Astrocyte (in vitro differentiated cells and primary cell): ENCODE measurements at regions not wholly inside any gene's neighbourhood (a gene's known extent, or its start where the extent isn't known, plus 50 kb on each side); places are given as distances from the start of the nearest gene placed in this dataset.

Experiments
- DNase-seq: peaks from one replicate; pipeline ENCODE4 v3.0.0-alpha.2; 2010; ENCODE audit warnings: low read depth
- FAIRE-seq: peaks from 2 replicates; lab custom pipeline; 2011; peaks lifted over from hg19 to GRCh38; lab: Jason Lieb, UNC
- H2AFZ ChIP-seq: 2 replicates; pipeline ENCODE4 v1.6.0; 2012; ENCODE audit warnings: low read depth, low read length, inconsistent platforms
- H3K27ac ChIP-seq: 2 replicates; pipeline ENCODE4 v1.5.1; 2011; ENCODE audit warnings: low read depth, low read length, inconsistent platforms
- H3K27me3 ChIP-seq: 2 replicates; pipeline ENCODE4 v1.6.0; 2011; ENCODE audit warnings: low read length, inconsistent platforms; ENCODE audit not compliant: insufficient read depth
- H3K36me3 ChIP-seq: 2 replicates; pipeline ENCODE4 v1.5.1; 2011; ENCODE audit warnings: low read length, inconsistent platforms; ENCODE audit not compliant: insufficient read depth
- H3K4me1 ChIP-seq: 2 replicates; pipeline ENCODE4 v1.5.1; 2011; ENCODE audit warnings: low read length, inconsistent platforms; ENCODE audit not compliant: insufficient read depth
- H3K4me2 ChIP-seq: 2 replicates; pipeline ENCODE4 v1.6.0; 2012; ENCODE audit warnings: low read length, inconsistent platforms
- H3K4me3 ChIP-seq: 2 replicates; pipeline ENCODE4 v1.5.1; 2011; ENCODE audit warnings: low read depth, mild to moderate bottlenecking, low read length, inconsistent platforms; ENCODE audit not compliant: insufficient read depth
- H3K79me2 ChIP-seq: 2 replicates; pipeline ENCODE4 v1.6.0; 2012; ENCODE audit warnings: mild to moderate bottlenecking, low read length, inconsistent platforms; ENCODE audit not compliant: insufficient read depth
- H3K9ac ChIP-seq: 2 replicates; pipeline ENCODE4 v1.6.0; 2012; ENCODE audit warnings: mild to moderate bottlenecking, low read length, inconsistent platforms
- H3K9me3 ChIP-seq: 2 replicates; pipeline ENCODE4 v1.5.1; 2012; ENCODE audit warnings: low read depth, mild to moderate bottlenecking, low read length, inconsistent platforms; ENCODE audit not compliant: insufficient read depth
- H4K20me1 ChIP-seq: 2 replicates; pipeline ENCODE4 v1.6.0; 2012; ENCODE audit warnings: low read length, inconsistent platforms; ENCODE audit not compliant: insufficient read depth
- H3K27ac Mint-ChIP-seq: one replicate; pipeline ENCODE4 v1.8.0; 2021; ENCODE audit warnings: mild to moderate bottlenecking, mixed read lengths; ENCODE audit not compliant: unreplicated experiment
- H3K27me3 Mint-ChIP-seq: one replicate; pipeline ENCODE4 v1.8.0; 2021; ENCODE audit warnings: low read depth, mixed read lengths; ENCODE audit not compliant: unreplicated experiment
- H3K36me3 Mint-ChIP-seq: one replicate; pipeline ENCODE4 v1.8.0; 2021; ENCODE audit warnings: low read depth, mixed read lengths; ENCODE audit not compliant: unreplicated experiment
- H3K4me1 Mint-ChIP-seq: one replicate; pipeline ENCODE4 v1.8.0; 2021; ENCODE audit warnings: low read depth, mixed read lengths; ENCODE audit not compliant: unreplicated experiment
- H3K4me3 Mint-ChIP-seq: one replicate; pipeline ENCODE4 v1.8.0; 2021; ENCODE audit warnings: mild to moderate bottlenecking, moderate library complexity, mixed read lengths; ENCODE audit not compliant: unreplicated experiment
- H3K9me3 Mint-ChIP-seq: one replicate; pipeline ENCODE4 v1.8.0; 2021; ENCODE audit warnings: mild to moderate bottlenecking, mixed read lengths; ENCODE audit not compliant: unreplicated experiment
- CTCF ChIP-seq: IDR thresholded peaks from 2 replicates; pipeline ENCODE4 v1.5.1; 2011; ENCODE audit warnings: low read depth, mild to moderate bottlenecking, inconsistent platforms, low read length, moderate library complexity; ENCODE audit not compliant: insufficient read depth
- EZH2 ChIP-seq: IDR thresholded peaks from 2 replicates; pipeline ENCODE4 v1.6.1; 2012; ENCODE audit warnings: mild to moderate bottlenecking, low read length, inconsistent platforms; ENCODE audit not compliant: insufficient read depth

GRCh38 chr3:178085817-178086123, 450.5 kb upstream of the KCNMB2 start:
- no peak overlapping the region for H3K4me3 Mint-ChIP-seq
- Histone ChIP-seq H3K4me1 (peaks cover 8% of the 10 kb centered on the region), H3K4me2 (no peak overlapping the region), H4K20me1 (no peaks in the 10 kb centered on the region), H3K27ac (no peak overlapping the region), H3K27me3 (no peaks in the 10 kb centered on the region), H3K9me3 (no peaks in the 10 kb centered on the region), H3K9ac (no peak overlapping the region), H2AFZ (peak overlapping the region; percentile 26), H3K36me3 (no peaks in the 10 kb centered on the region), H3K79me2 (no peaks in the 10 kb centered on the region), H3K4me3 (no peak overlapping the region)
- H3K9me3 Mint-ChIP-seq, result no peaks in the 10 kb centered on the region
- no peaks in the 10 kb centered on the region for H3K36me3 Mint-ChIP-seq
- peak overlapping the region; percentile 8 for H3K27ac Mint-ChIP-seq
- H3K27me3 Mint-ChIP-seq, result no peaks in the 10 kb centered on the region
- TF ChIP-seq EZH2 (no peak), CTCF (no peak)
- DNase-seq (no peak), FAIRE-seq (no peak)
- peaks cover 30% of the 10 kb centered on the region for H3K4me1 Mint-ChIP-seq

GRCh38 chr3:178086144-178086825, 450.0 kb upstream of the KCNMB2 start:
- H3K36me3 Mint-ChIP-seq, result no peaks in the 10 kb centered on the region
- H3K27ac Mint-ChIP-seq, result peak overlapping the region; percentile 8
- H3K4me1 Mint-ChIP-seq, result peaks cover 30% of the 10 kb centered on the region
- no peak for TF ChIP-seq CTCF
- no peak for TF ChIP-seq EZH2
- Histone ChIP-seq H4K20me1 (no peaks in the 10 kb centered on the region), H3K9me3 (no peaks in the 10 kb centered on the region), H3K27ac (no peak overlapping the region), H3K4me1 (peaks cover 8% of the 10 kb centered on the region), H3K27me3 (no peaks in the 10 kb centered on the region), H3K9ac (no peak overlapping the region), H2AFZ (no peak overlapping the region), H3K36me3 (no peaks in the 10 kb centered on the region), H3K4me3 (no peak overlapping the region), H3K79me2 (no peaks in the 10 kb centered on the region), H3K4me2 (no peak overlapping the region)
- H3K4me3 Mint-ChIP-seq, result no peak overlapping the region
- FAIRE-seq (peak; percentile 45), DNase-seq (no peak)
- H3K9me3 Mint-ChIP-seq, result no peaks in the 10 kb centered on the region
- no peaks in the 10 kb centered on the region for H3K27me3 Mint-ChIP-seq

GRCh38 chr3:178087376-178087775, 448.9 kb upstream of the KCNMB2 start:
- no peaks in the 10 kb centered on the region for H3K27me3 ChIP-seq
- Mint-ChIP-seq H3K4me1 (peaks cover 30% of the 10 kb centered on the region), H3K4me3 (no peak overlapping the region), H3K27me3 (no peaks in the 10 kb centered on the region), H3K36me3 (no peaks in the 10 kb centered on the region), H3K27ac (no peak overlapping the region), H3K9me3 (no peaks in the 10 kb centered on the region)
- no peaks in the 10 kb centered on the region for H4K20me1 ChIP-seq
- peaks cover 8% of the 10 kb centered on the region for H3K4me1 ChIP-seq
- H3K4me3 ChIP-seq, result no peak overlapping the region
- H3K9ac ChIP-seq, result no peak overlapping the region
- H3K4me2 ChIP-seq, result no peak overlapping the region
- DNase-seq, result no peak
- no peak for FAIRE-seq
- no peaks in the 10 kb centered on the region for H3K36me3 ChIP-seq
- no peak overlapping the region for H2AFZ ChIP-seq
- no peaks in the 10 kb centered on the region for H3K9me3 ChIP-seq
- H3K79me2 ChIP-seq, result no peaks in the 10 kb centered on the region
- no peak overlapping the region for H3K27ac ChIP-seq
- TF ChIP-seq EZH2, result no peak
- no peak for TF ChIP-seq CTCF
